Omental fat pad (tissue), 3 donors: ENCODE measurements at regions not wholly inside any gene's neighbourhood (a gene's known extent, or its start where the extent isn't known, plus 50 kb on each side); places are given as distances from the start of the nearest gene placed in this dataset.

Experiments used
- ATAC-seq: fragments of 150-250 bp; one replicate; pipeline ENCODE4 v1.9.1; 2016; ENCODE audit warnings: mild to moderate bottlenecking, moderate library complexity; ENCODE audit not compliant: low FRiP score
- DNase-seq: peaks from one replicate; pipeline ENCODE4 v3.0.0-alpha.2; 2019; ENCODE audit warnings: low spot score
- CTCF ChIP-seq, 3 donors: fragments of 450-650 bp; IDR thresholded peaks; one replicate each; pipeline ENCODE4 v1.5.1; 2016 to 2017; ENCODE audit warnings: antibody characterized with exemption in 3 of 3, mild to moderate bottlenecking in 3 of 3, moderate library complexity in 2 of 3

GRCh38 chr14:21974741-21975140 is 301.1 kb upstream of the OR4E1 start:
- no peak for TF ChIP-seq CTCF (IDR thresholded peaks at IDR 0.05)
- no peak for DNase-seq
- no peak for ATAC-seq

GRCh38 chr14:21965042-21965441 is 291.4 kb upstream of the OR4E1 start:
- no peak for DNase-seq
- no peak for TF ChIP-seq CTCF (IDR thresholded peaks at IDR 0.05)
- ATAC-seq = no peak

- TF ChIP-seq CTCF (IDR thresholded peaks at IDR 0.05) = no peak
- DNase-seq = no peak
- no peak for ATAC-seq
Observed at GRCh38 chr14:21964180-21964579, 290.6 kb upstream of the OR4E1 start.

- TF ChIP-seq CTCF (IDR thresholded peaks at IDR 0.05) = no peak
- DNase-seq = no peak
Observed at GRCh38 chr14:21960636-21961035, 287.0 kb upstream of the OR4E1 start.

GRCh38 chr14:21941885-21942284 is 268.3 kb upstream of the OR4E1 start:
- ATAC-seq = no peak
- no peak for DNase-seq
- TF ChIP-seq CTCF (IDR thresholded peaks at IDR 0.05) = no peak

More at GRCh38 chr14:21960636-21961035, 287.0 kb upstream of the OR4E1 start:
- no peak for ATAC-seq

GRCh38 chr14:21940887-21941856 is 267.6 kb upstream of the OR4E1 start:
- ATAC-seq (no peak), DNase-seq (no peak)
- no peak for TF ChIP-seq CTCF (IDR thresholded peaks at IDR 0.05)

- no peak for TF ChIP-seq CTCF (IDR thresholded peaks at IDR 0.05)
- ATAC-seq = no peak
- no peak for DNase-seq
Observed at GRCh38 chr14:21939836-21940235, 266.2 kb upstream of the OR4E1 start.
